H1 (cell line): ENCODE measurements at regions not wholly inside any gene's neighbourhood (a gene's known extent, or its start where the extent isn't known, plus 50 kb on each side); places are given as distances from the start of the nearest gene placed in this dataset.

ENCODE experiments used
- CTCF ChIA-PET: fragments of 300-600 bp; sonication (Branson Sonifier 250); formaldehyde crosslinking; loops from one replicate; lab custom pipeline; 2021; ENCODE audit not compliant: partially characterized antibody; lab: Charles Lee
- POLR2A ChIA-PET: fragments of 300-600 bp; sonication (Branson Sonifier 250); formaldehyde crosslinking; loops from one replicate; lab custom pipeline; 2021; ENCODE audit warnings: inconsistent platforms; ENCODE audit not compliant: partially characterized antibody; lab: Charles Lee
- DNase-seq, 2 experiments: peaks; one replicate each; pipeline versions ENCODE4 v3.0.0 to v3.0.0-alpha.2; 2010 to 2022; ENCODE audit warnings: low spot score in 2 of 2, low read depth in 1 of 2, mixed read lengths in 1 of 2
- FAIRE-seq: peaks from 2 replicates; lab custom pipeline; 2011; peaks lifted over from hg19 to GRCh38; lab: Jason Lieb, UNC
- H2AFZ ChIP-seq: 2 replicates; pipeline ENCODE4 v1.8.1; 2012; ENCODE audit warnings: low read length, inconsistent platforms
- H2AK5ac ChIP-seq: 2 replicates; pipeline ENCODE4 v1.6.1; 2013; ENCODE audit warnings: low read depth, low read length
- H2BK120ac ChIP-seq: replicated peaks from 2 replicates; pipeline ENCODE3; 2013; ENCODE audit warnings: low read depth, low read length, inconsistent platforms
- H2BK12ac ChIP-seq: 2 replicates; pipeline ENCODE4 v1.6.1; 2013; ENCODE audit warnings: low read depth, low read length
- H2BK15ac ChIP-seq: 2 replicates; pipeline ENCODE4 v1.6.1; 2013; ENCODE audit warnings: low read length
- H2BK20ac ChIP-seq: 2 replicates; pipeline ENCODE4 v1.6.1; 2013; ENCODE audit warnings: low read length
- H2BK5ac ChIP-seq: 2 replicates; pipeline ENCODE4 v1.6.1; 2013; ENCODE audit warnings: low read depth, low read length
- H3K14ac ChIP-seq: 2 replicates; pipeline ENCODE4 v1.6.1; 2013; ENCODE audit warnings: inconsistent platforms; ENCODE audit not compliant: insufficient read length
- H3K18ac ChIP-seq: 2 replicates; pipeline ENCODE4 v1.6.1; 2013; ENCODE audit warnings: low read length; ENCODE audit errors: extremely low read depth
- H3K23ac ChIP-seq: 2 replicates; pipeline ENCODE4 v1.6.1; 2013; ENCODE audit warnings: inconsistent platforms; ENCODE audit not compliant: insufficient read length
- H3K23me2 ChIP-seq: 2 replicates; pipeline ENCODE4 v1.6.1; 2013; ENCODE audit warnings: low read depth, low read length
- H3K27ac ChIP-seq: 2 replicates; pipeline ENCODE4 v1.6.1; 2011; ENCODE audit warnings: low read depth, low read length, inconsistent platforms
- H3K27me3 ChIP-seq, 4 experiments: replicated peaks in 1 of 4; 1 replicate in 1 of 4; 2 replicates in 3 of 4; pipeline versions ENCODE4 v1.6.1 to v1.8.1; 2011 to 2013; ENCODE audit warnings: low read length in 3 of 4, mild to moderate bottlenecking in 3 of 4, inconsistent platforms in 2 of 4, mixed read lengths in 2 of 4, moderate library complexity in 1 of 4; ENCODE audit not compliant: control insufficient read depth in 3 of 4, insufficient read depth in 3 of 4; ENCODE audit errors: extremely low read depth in 1 of 4
- H3K36me3 ChIP-seq, 4 experiments: 2 replicates each; pipeline versions ENCODE4 v1.6.1 to v1.8.1; 2011 to 2013; ENCODE audit warnings: mild to moderate bottlenecking in 4 of 4, low read length in 3 of 4, moderate library complexity in 2 of 4, control low read depth in 1 of 4, inconsistent platforms in 1 of 4; ENCODE audit not compliant: insufficient read depth in 4 of 4, control insufficient read depth in 2 of 4
- H3K4ac ChIP-seq: replicated peaks from 2 replicates; pipeline ENCODE3; 2013; ENCODE audit warnings: low read length, low read depth, mixed read lengths, inconsistent platforms; ENCODE audit not compliant: insufficient read length
- H3K4me1 ChIP-seq, 4 experiments: replicated peaks in 1 of 4; 1 replicate in 1 of 4; 2 replicates in 3 of 4; pipeline versions ENCODE4 v1.6.1 to v1.8.1; 2011 to 2013; ENCODE audit warnings: low read length in 3 of 4, inconsistent platforms in 2 of 4, mixed read lengths in 1 of 4; ENCODE audit not compliant: insufficient read depth in 4 of 4, control insufficient read depth in 3 of 4
- H3K4me2 ChIP-seq, 2 experiments: 2 replicates each; pipeline versions ENCODE4 v1.6.1 to v1.8.1; 2011 to 2013; ENCODE audit warnings: low read depth in 2 of 2, low read length in 2 of 2, control low read depth in 1 of 2, inconsistent platforms in 1 of 2, mild to moderate bottlenecking in 1 of 2; ENCODE audit not compliant: insufficient read depth in 1 of 2
- H3K4me3 ChIP-seq, 4 experiments: fragments of 200-600, 300-600 bp in 1 of 4; sonication (generic), shearing (Covaris generic), sonication (Bioruptor Twin) in 1 of 4; 2 replicates each; pipeline versions ENCODE4 v1.5.1 to v1.8.1; 2011 to 2016; ENCODE audit warnings: low read length in 4 of 4, low read depth in 3 of 4, control low read depth in 2 of 4, inconsistent platforms in 2 of 4, mild to moderate bottlenecking in 2 of 4, mixed read lengths in 1 of 4, moderate library complexity in 1 of 4; ENCODE audit not compliant: insufficient read depth in 2 of 4; ENCODE audit errors: extremely low read depth in 1 of 4
- H3K56ac ChIP-seq: replicated peaks from 2 replicates; pipeline ENCODE3; 2013; ENCODE audit warnings: low read depth, mild to moderate bottlenecking, mixed read lengths, low read length, inconsistent platforms; ENCODE audit not compliant: insufficient read length
- H3K79me1 ChIP-seq: 2 replicates; pipeline ENCODE4 v1.6.1; 2013; ENCODE audit warnings: low read depth, low read length, control low read depth
- H3K79me2 ChIP-seq, 2 experiments: 2 replicates each; pipeline versions ENCODE4 v1.6.1 to v1.8.1; 2012 to 2013; ENCODE audit warnings: low read length in 2 of 2, mild to moderate bottlenecking in 2 of 2, inconsistent platforms in 1 of 2; ENCODE audit not compliant: insufficient read depth in 2 of 2, control insufficient read depth in 1 of 2
- H3K9ac ChIP-seq, 4 experiments: replicated peaks in 1 of 4; 1 replicate in 1 of 4; 2 replicates in 3 of 4; pipeline versions ENCODE4 v1.6.1 to v1.8.1; 2011 to 2013; ENCODE audit warnings: low read depth in 3 of 4, low read length in 3 of 4, control low read depth in 2 of 4, mild to moderate bottlenecking in 2 of 4, moderate library complexity in 2 of 4, inconsistent platforms in 1 of 4; ENCODE audit errors: extremely low read depth in 1 of 4
- H3K9me3 ChIP-seq, 2 experiments: 2 replicates each; pipeline versions ENCODE4 v1.6.1 to v1.8.1; 2012 to 2013; ENCODE audit warnings: mild to moderate bottlenecking in 2 of 2, moderate library complexity in 2 of 2, control low read depth in 1 of 2, inconsistent platforms in 1 of 2, low read depth in 1 of 2, low read length in 1 of 2, mixed read lengths in 1 of 2; ENCODE audit not compliant: insufficient read depth in 2 of 2
- H4K20me1 ChIP-seq, 2 experiments: replicated peaks in 1 of 2; 2 replicates each; pipeline versions ENCODE3 to v1.8.1; 2011 to 2013; ENCODE audit warnings: inconsistent platforms in 2 of 2, low read length in 2 of 2, mild to moderate bottlenecking in 1 of 2; ENCODE audit not compliant: insufficient read depth in 2 of 2, control insufficient read depth in 1 of 2
- H4K5ac ChIP-seq: 2 replicates; pipeline ENCODE4 v1.6.1; 2013; ENCODE audit warnings: low read length, low read depth, mixed read lengths, inconsistent platforms; ENCODE audit not compliant: insufficient read length
- H4K8ac ChIP-seq: 2 replicates; pipeline ENCODE4 v1.8.0; 2013; ENCODE audit warnings: mild to moderate bottlenecking, moderate library complexity, low read length, inconsistent platforms; ENCODE audit not compliant: insufficient read depth; ENCODE audit errors: extremely low read depth
- H4K91ac ChIP-seq: replicated peaks from 2 replicates; pipeline ENCODE3; 2013; ENCODE audit warnings: low read length, mixed read lengths, inconsistent platforms; ENCODE audit not compliant: insufficient read length
- CBX8 ChIP-seq: fragments of 300-800, 300-1000 bp; sonication (generic); IDR thresholded peaks from 2 replicates; pipeline ENCODE4 v1.7.1; 2016; ENCODE audit warnings: low read depth, low read length, borderline replicate concordance
- EGR1 ChIP-seq: IDR thresholded peaks from 2 replicates; pipeline ENCODE4 v1.6.1; 2011; ENCODE audit warnings: low read depth, low read length, borderline replicate concordance
- KDM1A ChIP-seq: fragments of 200-600, 300-600 bp; sonication (generic); IDR thresholded peaks from 2 replicates; pipeline ENCODE4 v1.7.1; 2016; ENCODE audit warnings: mild to moderate bottlenecking, low read length, borderline replicate concordance
- KDM4A ChIP-seq: IDR thresholded peaks from one replicate; pipeline ENCODE4 v1.7.1; 2012; ENCODE audit warnings: low read depth, mild to moderate bottlenecking, moderate library complexity, low read length, inconsistent platforms; ENCODE audit not compliant: severe bottlenecking
- POLR2A ChIP-seq, 2 experiments: IDR thresholded peaks; 1 replicate in 1 of 2; 2 replicates in 1 of 2; pipeline ENCODE4 v1.6.1; 2011; ENCODE audit warnings: low read depth in 2 of 2, low read length in 2 of 2, mild to moderate bottlenecking in 2 of 2; ENCODE audit errors: control extremely low read depth in 1 of 2
- SAP30 ChIP-seq: fragments of 300-600 bp; sonication (generic); IDR thresholded peaks from 2 replicates; pipeline ENCODE4 v1.7.1; 2012; ENCODE audit warnings: low read length, moderate library complexity, mild to moderate bottlenecking, inconsistent platforms; ENCODE audit not compliant: insufficient read depth, insufficient replicate concordance
- WGBS, 2 experiments: shearing (Covaris generic) in 1 of 2; methylation state at CpG; one replicate each; pipeline versions ENCODE4 v1.1.6 to v1.1.7; 2013 to 2015; ENCODE audit warnings: low lambda C conversion rate in 2 of 2, mixed read lengths in 2 of 2, inconsistent platforms in 1 of 2, low coverage in 1 of 2, missing lambda C conversion rate in 1 of 2; ENCODE audit not compliant: insufficient replicate concordance in 2 of 2, insufficient coverage in 1 of 2, insufficient read length in 1 of 2; ENCODE audit errors: extremely low coverage in 1 of 2, missing lambda C conversion rate in 1 of 2; 5-methylcytosine and 5-hydroxymethylcytosine counted together
- TF ChIP-seq, protein P1 (sequence below), 3 experiments: IDR thresholded peaks; 1 replicate in 2 of 3; 2 replicates in 1 of 3; pipeline versions ENCODE4 v1.5.1 to v1.6.1; 2011; ENCODE audit warnings: low read length in 3 of 3, mild to moderate bottlenecking in 3 of 3, inconsistent platforms in 2 of 3, low read depth in 1 of 3, moderate library complexity in 1 of 3; ENCODE audit not compliant: insufficient read depth in 1 of 3; ENCODE audit errors: control extremely low read depth in 1 of 3
- TF ChIP-seq, protein P2 (sequence below): IDR thresholded peaks from 2 replicates; pipeline ENCODE4 v1.6.1; 2011; ENCODE audit warnings: low read length, improper control_type of control experiment
- TF ChIP-seq, protein P3 (sequence below): IDR thresholded peaks from 2 replicates; pipeline ENCODE4 v1.6.1; 2012; ENCODE audit warnings: inconsistent platforms

DNA sequence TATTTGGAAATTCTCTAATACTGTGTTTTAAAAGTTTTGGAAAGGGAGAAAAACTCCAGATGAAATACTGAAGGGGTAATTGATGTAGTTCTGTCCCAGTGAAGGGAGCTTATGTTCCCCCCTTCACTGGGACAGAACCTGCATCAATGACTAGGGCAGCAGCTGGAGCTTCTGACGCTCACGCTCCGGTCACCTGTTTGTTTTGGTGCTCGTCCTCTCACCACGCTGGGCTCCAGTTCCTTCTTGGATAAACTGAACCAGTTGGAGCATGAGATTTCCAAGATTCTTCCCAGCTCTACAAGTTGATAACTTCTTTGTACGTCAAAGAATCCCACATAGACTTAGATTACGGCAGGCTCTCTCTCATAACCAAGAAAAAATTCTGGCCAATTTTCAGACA, 51.4 kb upstream of the HNRNPU start:
- H3K9ac ChIP-seq, result no peak overlapping the region
- no peak overlapping the region for H2AK5ac ChIP-seq
- no peaks in the 10 kb centered on the region for H3K79me1 ChIP-seq
- H3K27ac ChIP-seq, result no peak overlapping the region
- H3K36me3 ChIP-seq, result no peaks in the 10 kb centered on the region
- no peaks in the 10 kb centered on the region for H4K20me1 ChIP-seq
- H3K23me2 ChIP-seq, result peaks cover 5% of the 10 kb centered on the region; the same call in 1 of the 2 replicates
- peaks cover 0 to 11% (median 7%) of the 10 kb centered on the region in 4 experiments; a peak in 3 of 7 replicates for H3K27me3 ChIP-seq
- no peak overlapping the region for H2BK12ac ChIP-seq
- H2BK5ac ChIP-seq, result no peak overlapping the region
- H4K5ac ChIP-seq, result no peak overlapping the region
- H3K4me1 ChIP-seq, result peaks cover 0 to 4% (median 1%) of the 10 kb centered on the region in 4 experiments; a peak in 4 of 7 replicates
- ChIA-PET POLR2A (interaction anchor here (1.2 kb wide), 1 partner anchor 35 kb away, joined by 4 read pairs; no protein-coding TSS in a partner anchor), CTCF (interaction anchor here (0.6 to 2.4 kb wide), 3 partner anchors 15 to 127 kb away, joined by 3 to 9 read pairs (median 4); no protein-coding TSS in a partner anchor)
- no peak overlapping the region for H2BK15ac ChIP-seq
- H2BK20ac ChIP-seq, result no peak overlapping the region
- H3K4ac ChIP-seq, result no peak overlapping the region
- no peaks in the 10 kb centered on the region for H3K9me3 ChIP-seq
- no peak for FAIRE-seq
- H3K4me3 ChIP-seq, result no peak overlapping the region
- no peak overlapping the region for H3K18ac ChIP-seq
- H2BK120ac ChIP-seq, result no peak overlapping the region
- H3K23ac ChIP-seq, result no peak overlapping the region
- H3K4me2 ChIP-seq, result no peak overlapping the region
- no peak overlapping the region for H2AFZ ChIP-seq
- no peak overlapping the region for H4K91ac ChIP-seq
- H3K56ac ChIP-seq, result no peak overlapping the region
- WGBS, 2 experiments, result 87% methylated on average over 7 of the region's 7 CpGs; no CpG with 5 or more reads in 1 of the 2 experiments
- H3K79me2 ChIP-seq, result no peaks in the 10 kb centered on the region
- H3K14ac ChIP-seq, result no peak overlapping the region
- DNase-seq, result no peak
- no peak overlapping the region for H4K8ac ChIP-seq
- TF ChIP-seq KDM4A (no peak), KDM1A (no peak), CBX8 (no peak), POLR2A (IDR thresholded peaks at IDR 0.05; ENCODE audit: control extremely low read depth in 1 of 2, low read depth in 2 of 2, low read length in 2 of 2) (no peak), SAP30 (no peak), EGR1 (no peak)
- TF ChIP-seq, protein P1, sequence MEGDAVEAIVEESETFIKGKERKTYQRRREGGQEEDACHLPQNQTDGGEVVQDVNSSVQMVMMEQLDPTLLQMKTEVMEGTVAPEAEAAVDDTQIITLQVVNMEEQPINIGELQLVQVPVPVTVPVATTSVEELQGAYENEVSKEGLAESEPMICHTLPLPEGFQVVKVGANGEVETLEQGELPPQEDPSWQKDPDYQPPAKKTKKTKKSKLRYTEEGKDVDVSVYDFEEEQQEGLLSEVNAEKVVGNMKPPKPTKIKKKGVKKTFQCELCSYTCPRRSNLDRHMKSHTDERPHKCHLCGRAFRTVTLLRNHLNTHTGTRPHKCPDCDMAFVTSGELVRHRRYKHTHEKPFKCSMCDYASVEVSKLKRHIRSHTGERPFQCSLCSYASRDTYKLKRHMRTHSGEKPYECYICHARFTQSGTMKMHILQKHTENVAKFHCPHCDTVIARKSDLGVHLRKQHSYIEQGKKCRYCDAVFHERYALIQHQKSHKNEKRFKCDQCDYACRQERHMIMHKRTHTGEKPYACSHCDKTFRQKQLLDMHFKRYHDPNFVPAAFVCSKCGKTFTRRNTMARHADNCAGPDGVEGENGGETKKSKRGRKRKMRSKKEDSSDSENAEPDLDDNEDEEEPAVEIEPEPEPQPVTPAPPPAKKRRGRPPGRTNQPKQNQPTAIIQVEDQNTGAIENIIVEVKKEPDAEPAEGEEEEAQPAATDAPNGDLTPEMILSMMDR (IDR thresholded peaks at IDR 0.05; ENCODE audit: control extremely low read depth in 1 of 3, insufficient read depth in 1 of 3, low read depth in 1 of 3, low read length in 3 of 3), result no peak
- TF ChIP-seq, protein P2, sequence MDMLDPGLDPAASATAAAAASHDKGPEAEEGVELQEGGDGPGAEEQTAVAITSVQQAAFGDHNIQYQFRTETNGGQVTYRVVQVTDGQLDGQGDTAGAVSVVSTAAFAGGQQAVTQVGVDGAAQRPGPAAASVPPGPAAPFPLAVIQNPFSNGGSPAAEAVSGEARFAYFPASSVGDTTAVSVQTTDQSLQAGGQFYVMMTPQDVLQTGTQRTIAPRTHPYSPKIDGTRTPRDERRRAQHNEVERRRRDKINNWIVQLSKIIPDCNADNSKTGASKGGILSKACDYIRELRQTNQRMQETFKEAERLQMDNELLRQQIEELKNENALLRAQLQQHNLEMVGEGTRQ, result no peak
- TF ChIP-seq, protein P3, sequence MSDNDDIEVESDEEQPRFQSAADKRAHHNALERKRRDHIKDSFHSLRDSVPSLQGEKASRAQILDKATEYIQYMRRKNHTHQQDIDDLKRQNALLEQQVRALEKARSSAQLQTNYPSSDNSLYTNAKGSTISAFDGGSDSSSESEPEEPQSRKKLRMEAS, result no peak
